ENCODE measurements at regions not wholly inside any gene's neighbourhood (a gene's known extent, or its start where the extent isn't known, plus 50 kb on each side); places are given as distances from the start of the nearest gene placed in this dataset.

DNA sequence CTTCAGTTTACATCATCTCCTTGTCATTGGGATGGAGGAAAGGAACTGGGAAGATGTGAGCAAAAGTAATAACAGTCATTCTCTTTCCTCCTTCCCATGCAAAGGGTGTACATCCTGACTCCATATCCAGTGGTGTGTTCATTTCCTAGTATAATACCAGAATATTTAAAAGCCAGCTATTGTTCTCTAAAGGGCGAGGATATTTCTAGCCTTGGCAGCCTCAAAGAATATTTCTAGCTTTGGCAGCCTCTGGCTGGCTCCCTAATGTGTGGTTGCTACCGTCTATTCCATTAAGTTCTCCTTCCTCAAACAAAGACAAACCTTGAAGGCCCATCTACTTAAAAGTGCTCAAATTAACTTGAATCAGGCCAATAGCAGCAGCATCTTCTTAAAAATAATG is 114.0 kb downstream of the FAM76B start:
- Mint-ChIP-seq H3K27me3 (ENCODE audit: insufficient read depth) (peaks cover 2% of the 10 kb centered on the region), H3K4me1 (ENCODE audit: low read depth) (no peaks in the 10 kb centered on the region), H3K36me3 (ENCODE audit: low read depth) (no peaks in the 10 kb centered on the region), H3K9me3 (no peaks in the 10 kb centered on the region), H3K4me3 (no peak overlapping the region), H3K27ac (no peak overlapping the region)
- TF ChIP-seq, protein P1, sequence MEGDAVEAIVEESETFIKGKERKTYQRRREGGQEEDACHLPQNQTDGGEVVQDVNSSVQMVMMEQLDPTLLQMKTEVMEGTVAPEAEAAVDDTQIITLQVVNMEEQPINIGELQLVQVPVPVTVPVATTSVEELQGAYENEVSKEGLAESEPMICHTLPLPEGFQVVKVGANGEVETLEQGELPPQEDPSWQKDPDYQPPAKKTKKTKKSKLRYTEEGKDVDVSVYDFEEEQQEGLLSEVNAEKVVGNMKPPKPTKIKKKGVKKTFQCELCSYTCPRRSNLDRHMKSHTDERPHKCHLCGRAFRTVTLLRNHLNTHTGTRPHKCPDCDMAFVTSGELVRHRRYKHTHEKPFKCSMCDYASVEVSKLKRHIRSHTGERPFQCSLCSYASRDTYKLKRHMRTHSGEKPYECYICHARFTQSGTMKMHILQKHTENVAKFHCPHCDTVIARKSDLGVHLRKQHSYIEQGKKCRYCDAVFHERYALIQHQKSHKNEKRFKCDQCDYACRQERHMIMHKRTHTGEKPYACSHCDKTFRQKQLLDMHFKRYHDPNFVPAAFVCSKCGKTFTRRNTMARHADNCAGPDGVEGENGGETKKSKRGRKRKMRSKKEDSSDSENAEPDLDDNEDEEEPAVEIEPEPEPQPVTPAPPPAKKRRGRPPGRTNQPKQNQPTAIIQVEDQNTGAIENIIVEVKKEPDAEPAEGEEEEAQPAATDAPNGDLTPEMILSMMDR (IDR thresholded peaks at IDR 0.05), result no peak
- DNase-seq, result no peak

DNA sequence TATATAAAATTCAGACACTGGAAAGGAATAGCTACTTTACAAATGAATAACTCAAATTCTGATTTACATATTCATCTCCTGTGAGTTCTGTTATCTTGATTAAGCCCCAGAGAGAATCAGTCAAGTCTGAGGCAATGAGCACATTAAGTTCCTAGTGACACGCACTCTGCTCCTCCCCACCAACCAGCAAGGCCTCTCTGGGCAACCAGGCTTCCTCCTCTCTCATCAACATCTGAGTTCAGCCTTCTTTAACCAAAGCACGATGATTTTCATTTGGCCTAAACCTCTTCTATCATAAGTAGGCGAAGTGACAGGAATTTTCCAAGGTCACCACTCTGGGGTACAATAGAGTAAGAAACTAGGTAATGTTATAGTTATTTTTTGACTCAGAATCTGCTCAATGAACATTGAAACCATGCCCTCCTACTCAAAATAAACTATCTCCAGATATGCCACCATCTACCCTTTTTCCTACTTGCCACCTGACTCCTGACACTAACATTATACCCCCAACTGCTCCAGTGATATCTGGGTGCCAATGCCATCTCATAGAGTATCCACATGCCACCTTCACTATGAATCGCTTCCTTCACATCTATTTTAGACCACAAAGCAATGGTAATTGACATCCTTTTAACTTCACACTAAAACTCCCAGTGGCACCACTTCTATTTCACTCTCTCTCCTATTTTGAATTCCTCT is 114.8 kb downstream of the FAM76B start:
- Mint-ChIP-seq H3K36me3 (ENCODE audit: low read depth) (no peaks in the 10 kb centered on the region), H3K4me1 (ENCODE audit: low read depth) (no peaks in the 10 kb centered on the region), H3K4me3 (no peak overlapping the region), H3K27me3 (ENCODE audit: insufficient read depth) (peaks cover 2% of the 10 kb centered on the region), H3K27ac (no peak overlapping the region), H3K9me3 (no peaks in the 10 kb centered on the region)
- TF ChIP-seq, protein P1 (IDR thresholded peaks at IDR 0.05), result no peak
- DNase-seq, result no peak

DNA sequence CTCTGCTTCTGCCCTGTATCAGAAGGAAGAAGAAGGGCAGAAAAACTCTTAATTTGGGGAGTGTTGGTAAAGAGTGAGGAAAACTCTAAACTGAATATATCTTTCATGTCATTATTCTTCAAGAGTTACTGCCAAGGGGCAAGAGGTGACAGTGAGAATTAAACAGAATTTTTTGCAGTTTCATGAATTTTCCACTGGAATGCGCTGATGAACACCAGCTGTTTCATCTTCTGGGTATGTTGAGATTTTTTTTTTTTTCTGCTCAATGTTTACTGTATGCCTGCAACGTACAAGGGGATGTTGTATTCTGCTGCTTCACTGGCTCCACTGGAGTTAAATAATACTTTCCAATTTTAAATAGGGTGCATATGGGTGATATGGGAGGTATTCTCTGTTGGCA is 117.8 kb downstream of the FAM76B start:
- no peak overlapping the region for H3K4me3 Mint-ChIP-seq
- H3K4me1 Mint-ChIP-seq (ENCODE audit: low read depth), result no peaks in the 10 kb centered on the region
- peaks cover 2% of the 10 kb centered on the region for H3K27me3 Mint-ChIP-seq (ENCODE audit: insufficient read depth)
- TF ChIP-seq, protein P1 (IDR thresholded peaks at IDR 0.05), result no peak
- no peaks in the 10 kb centered on the region for H3K9me3 Mint-ChIP-seq
- H3K36me3 Mint-ChIP-seq (ENCODE audit: low read depth), result no peaks in the 10 kb centered on the region
- H3K27ac Mint-ChIP-seq, result no peak overlapping the region
- DNase-seq, result no peak

DNA sequence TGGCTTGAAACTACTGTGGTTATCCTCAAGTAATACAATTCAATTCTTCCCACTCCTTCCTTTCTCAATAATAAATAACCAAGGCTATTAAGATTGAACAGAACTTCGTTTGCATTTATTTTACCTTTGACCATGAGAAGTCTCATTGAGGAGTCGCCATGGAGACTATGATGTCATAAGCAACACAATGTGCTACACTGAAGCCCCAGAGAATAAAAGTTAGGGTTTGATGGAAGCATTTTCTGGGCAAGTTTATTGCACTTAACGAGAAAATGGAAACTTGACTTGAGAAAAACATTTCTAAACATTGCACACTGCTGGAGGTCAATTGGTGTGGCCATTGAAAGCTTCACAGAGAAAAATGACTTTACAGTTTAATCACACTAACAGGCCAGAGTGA is 121.5 kb downstream of the FAM76B start:
- DNase-seq, result no peak
- Mint-ChIP-seq H3K4me3 (no peak overlapping the region), H3K9me3 (no peaks in the 10 kb centered on the region)

DNA sequence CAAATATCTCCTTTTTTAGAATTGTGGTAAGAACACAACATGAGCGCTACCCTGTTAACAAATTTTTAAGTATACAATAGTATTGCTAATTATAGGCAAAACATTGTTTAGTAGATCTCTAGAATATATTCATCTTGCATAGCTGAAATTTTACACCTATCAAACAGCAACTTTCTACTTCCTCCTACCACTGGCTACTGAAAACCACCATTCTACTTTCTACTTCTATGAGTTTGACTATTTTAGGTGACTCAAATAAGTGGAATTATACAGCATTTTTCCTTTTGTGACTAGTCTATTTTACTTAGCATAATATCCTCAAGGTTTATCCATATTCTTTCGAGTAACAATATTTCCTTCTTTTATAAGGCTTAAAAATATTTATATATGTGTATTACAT is 128.4 kb downstream of the FAM76B start:
- no peaks in the 10 kb centered on the region for H3K36me3 Mint-ChIP-seq (ENCODE audit: low read depth)
- H3K9me3 Mint-ChIP-seq, result no peaks in the 10 kb centered on the region
- TF ChIP-seq, protein P1 (IDR thresholded peaks at IDR 0.05), result no peak
- H3K27ac Mint-ChIP-seq, result no peak overlapping the region
- H3K27me3 Mint-ChIP-seq (ENCODE audit: insufficient read depth), result no peaks in the 10 kb centered on the region; the same call in 1 of the 2 replicates
- no peaks in the 10 kb centered on the region for H3K4me1 Mint-ChIP-seq (ENCODE audit: low read depth)
- H3K4me3 Mint-ChIP-seq, result no peak overlapping the region
- no peak for DNase-seq

More for the DNA sequence above, 121.5 kb downstream of the FAM76B start:
- no peaks in the 10 kb centered on the region for H3K36me3 Mint-ChIP-seq (ENCODE audit: low read depth)
- H3K27me3 Mint-ChIP-seq (ENCODE audit: insufficient read depth), result no peaks in the 10 kb centered on the region; the same call in 1 of the 2 replicates
- no peaks in the 10 kb centered on the region for H3K4me1 Mint-ChIP-seq (ENCODE audit: low read depth)
- TF ChIP-seq, protein P1 (IDR thresholded peaks at IDR 0.05), result no peak
- H3K27ac Mint-ChIP-seq, result no peak overlapping the region

Data from HFFc6 (cell line).